ENCODE measurements at regions not wholly inside any gene's neighbourhood (a gene's known extent, or its start where the extent isn't known, plus 50 kb on each side); places are given as distances from the start of the nearest gene placed in this dataset.

DNA sequence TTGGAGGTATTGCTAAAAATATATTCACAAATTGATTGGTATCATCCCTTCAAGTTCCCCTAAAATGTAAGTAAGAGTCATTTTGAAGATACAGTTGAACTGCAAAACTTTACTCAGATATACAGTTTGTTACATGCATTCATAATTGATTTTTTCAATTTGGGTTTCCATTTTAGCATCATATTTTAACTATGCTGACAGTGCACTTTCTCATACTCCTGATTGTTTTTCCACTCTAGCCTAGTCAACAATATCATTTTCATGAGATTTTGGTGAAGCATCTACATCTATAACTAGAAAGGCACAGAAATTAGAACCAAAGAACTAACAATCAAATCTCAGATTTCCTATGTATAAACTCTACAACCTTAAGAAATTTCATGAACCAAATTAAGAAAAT, 2850.4 kb upstream of the PCDH20 start:
- TF ChIP-seq, protein P1, sequence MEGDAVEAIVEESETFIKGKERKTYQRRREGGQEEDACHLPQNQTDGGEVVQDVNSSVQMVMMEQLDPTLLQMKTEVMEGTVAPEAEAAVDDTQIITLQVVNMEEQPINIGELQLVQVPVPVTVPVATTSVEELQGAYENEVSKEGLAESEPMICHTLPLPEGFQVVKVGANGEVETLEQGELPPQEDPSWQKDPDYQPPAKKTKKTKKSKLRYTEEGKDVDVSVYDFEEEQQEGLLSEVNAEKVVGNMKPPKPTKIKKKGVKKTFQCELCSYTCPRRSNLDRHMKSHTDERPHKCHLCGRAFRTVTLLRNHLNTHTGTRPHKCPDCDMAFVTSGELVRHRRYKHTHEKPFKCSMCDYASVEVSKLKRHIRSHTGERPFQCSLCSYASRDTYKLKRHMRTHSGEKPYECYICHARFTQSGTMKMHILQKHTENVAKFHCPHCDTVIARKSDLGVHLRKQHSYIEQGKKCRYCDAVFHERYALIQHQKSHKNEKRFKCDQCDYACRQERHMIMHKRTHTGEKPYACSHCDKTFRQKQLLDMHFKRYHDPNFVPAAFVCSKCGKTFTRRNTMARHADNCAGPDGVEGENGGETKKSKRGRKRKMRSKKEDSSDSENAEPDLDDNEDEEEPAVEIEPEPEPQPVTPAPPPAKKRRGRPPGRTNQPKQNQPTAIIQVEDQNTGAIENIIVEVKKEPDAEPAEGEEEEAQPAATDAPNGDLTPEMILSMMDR (conservative IDR thresholded peaks at IDR 0.05; ENCODE audit: low read depth in 2 of 2), result no peak
- no peak for TF ChIP-seq POLR2AphosphoS5 (IDR thresholded peaks at IDR 0.05; ENCODE audit: low read depth)
- no peak for TF ChIP-seq CREB1 (CRISPR knock-in tag; IDR thresholded peaks at IDR 0.05; ENCODE audit: low read depth)
- no peak for TF ChIP-seq ZNF331 (CRISPR knock-in tag; IDR thresholded peaks at IDR 0.05; ENCODE audit: low read depth)
- TF ChIP-seq, protein P2, sequence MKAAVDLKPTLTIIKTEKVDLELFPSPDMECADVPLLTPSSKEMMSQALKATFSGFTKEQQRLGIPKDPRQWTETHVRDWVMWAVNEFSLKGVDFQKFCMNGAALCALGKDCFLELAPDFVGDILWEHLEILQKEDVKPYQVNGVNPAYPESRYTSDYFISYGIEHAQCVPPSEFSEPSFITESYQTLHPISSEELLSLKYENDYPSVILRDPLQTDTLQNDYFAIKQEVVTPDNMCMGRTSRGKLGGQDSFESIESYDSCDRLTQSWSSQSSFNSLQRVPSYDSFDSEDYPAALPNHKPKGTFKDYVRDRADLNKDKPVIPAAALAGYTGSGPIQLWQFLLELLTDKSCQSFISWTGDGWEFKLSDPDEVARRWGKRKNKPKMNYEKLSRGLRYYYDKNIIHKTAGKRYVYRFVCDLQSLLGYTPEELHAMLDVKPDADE (IDR thresholded peaks at IDR 0.05), result no peak
- TF ChIP-seq EZH2phosphoT487 (IDR thresholded peaks at IDR 0.05; ENCODE audit: unreplicated experiment), result no peak

Data from GM23338 (cell line).